Panc1 (cell line): ENCODE measurements at regions not wholly inside any gene's neighbourhood (a gene's known extent, or its start where the extent isn't known, plus 50 kb on each side); places are given as distances from the start of the nearest gene placed in this dataset.

Source experiments
- CTCF ChIP-seq: fragments of 450-650 bp; IDR thresholded peaks from 2 replicates; pipeline ENCODE4 v1.5.1; 2017; ENCODE audit warnings: mild to moderate bottlenecking
- POLR2AphosphoS5 ChIP-seq: IDR thresholded peaks from 2 replicates; pipeline ENCODE4 v1.6.1; 2012; ENCODE audit warnings: mild to moderate bottlenecking, low read depth, low read length, moderate library complexity

- TF ChIP-seq CTCF, result peak; percentile 13; the same call in 1 of the 2 replicates
- TF ChIP-seq POLR2AphosphoS5, result no peak
These were observed 90.4 kb upstream of the FAM171A1 start for GRCh38 chr10:15461353-15462108.
